WTC11 (cell line): ENCODE measurements at regions not wholly inside any gene's neighbourhood (a gene's known extent, or its start where the extent isn't known, plus 50 kb on each side); places are given as distances from the start of the nearest gene placed in this dataset.

ENCODE experiments used
- ATF2 ChIP-seq: sonication (generic); formaldehyde crosslinking; IDR thresholded peaks from 2 replicates; pipeline ENCODE4 v1.8.1; 2022; ENCODE audit warnings: low read depth, missing genetic modification reagents, borderline replicate concordance
- CTCF ChIP-seq: fragments of 200-600 bp; IDR thresholded peaks from 2 replicates; pipeline ENCODE4 v1.8.0; 2022; ENCODE audit warnings: antibody characterized with exemption
- ETV6 ChIP-seq: sonication (generic); formaldehyde crosslinking; IDR thresholded peaks from 2 replicates; pipeline ENCODE4 v1.8.1; 2022; ENCODE audit warnings: mild to moderate bottlenecking, missing genetic modification reagents
- FOXP1 ChIP-seq: sonication (generic); formaldehyde crosslinking; IDR thresholded peaks from 2 replicates; pipeline ENCODE4 v1.8.0; 2022; ENCODE audit warnings: missing genetic modification reagents, mild to moderate bottlenecking, moderate library complexity, borderline replicate concordance
- HMGXB4 ChIP-seq: sonication (generic); formaldehyde crosslinking; IDR thresholded peaks from 2 replicates; pipeline ENCODE4 v1.8.1; 2023; ENCODE audit warnings: mild to moderate bottlenecking, moderate library complexity, missing genetic modification reagents
- MAX ChIP-seq: sonication (generic); formaldehyde crosslinking; IDR thresholded peaks from 2 replicates; pipeline ENCODE4 v1.8.0; 2022; ENCODE audit warnings: mild to moderate bottlenecking, missing genetic modification reagents
- NFYB ChIP-seq: sonication (generic); formaldehyde crosslinking; conservative IDR thresholded peaks from 2 replicates; pipeline ENCODE4 v1.8.0; 2022; ENCODE audit warnings: low read depth, missing genetic modification reagents
- NR2C2 ChIP-seq: sonication (generic); formaldehyde crosslinking; IDR thresholded peaks from 2 replicates; pipeline ENCODE4 v1.8.0; 2022; ENCODE audit warnings: mild to moderate bottlenecking, missing genetic modification reagents
- SP1 ChIP-seq: sonication (generic); formaldehyde crosslinking; conservative IDR thresholded peaks from 2 replicates; pipeline ENCODE4 v1.8.1; 2022; ENCODE audit warnings: missing genetic modification reagents
- ZBTB43 ChIP-seq: sonication (generic); formaldehyde crosslinking; IDR thresholded peaks from 2 replicates; pipeline ENCODE4 v1.8.1; 2023; ENCODE audit warnings: mild to moderate bottlenecking, missing genetic modification reagents

GRCh38 chr1:22282364-22282995, 139.6 kb upstream of the WNT4 start:
- TF ChIP-seq CTCF (no peak), ZBTB43 (CRISPR knock-in tag) (no peak), NR2C2 (no peak), MAX (CRISPR knock-in tag) (no peak), HMGXB4 (CRISPR knock-in tag) (no peak), ETV6 (CRISPR knock-in tag) (no peak), NFYB (CRISPR knock-in tag) (no peak), ATF2 (CRISPR knock-in tag) (no peak), FOXP1 (CRISPR knock-in tag) (no peak), SP1 (CRISPR knock-in tag) (no peak)
